ENCODE measurements at regions not wholly inside any gene's neighbourhood (a gene's known extent, or its start where the extent isn't known, plus 50 kb on each side); places are given as distances from the start of the nearest gene placed in this dataset.

DNA sequence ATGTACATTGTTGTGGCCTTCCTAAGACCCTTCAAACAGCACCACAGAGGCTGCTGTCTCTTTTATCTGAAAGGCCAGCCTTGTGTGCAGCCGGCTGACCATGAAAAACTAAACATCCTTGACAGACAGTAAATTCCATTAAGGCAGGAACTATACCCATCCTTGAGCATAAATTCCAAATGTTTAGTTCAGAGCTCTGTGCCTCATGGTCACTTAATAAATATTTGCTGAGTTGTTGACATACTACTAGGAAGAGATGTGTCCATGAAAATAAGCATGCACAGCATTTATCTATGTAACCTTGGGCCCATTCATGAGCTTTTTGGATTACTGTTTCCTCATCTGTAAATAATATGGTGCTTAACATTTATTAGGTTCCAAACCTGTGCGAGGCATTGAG is 424.8 kb downstream of the HRH4 start:
- TF ChIP-seq, protein P1, sequence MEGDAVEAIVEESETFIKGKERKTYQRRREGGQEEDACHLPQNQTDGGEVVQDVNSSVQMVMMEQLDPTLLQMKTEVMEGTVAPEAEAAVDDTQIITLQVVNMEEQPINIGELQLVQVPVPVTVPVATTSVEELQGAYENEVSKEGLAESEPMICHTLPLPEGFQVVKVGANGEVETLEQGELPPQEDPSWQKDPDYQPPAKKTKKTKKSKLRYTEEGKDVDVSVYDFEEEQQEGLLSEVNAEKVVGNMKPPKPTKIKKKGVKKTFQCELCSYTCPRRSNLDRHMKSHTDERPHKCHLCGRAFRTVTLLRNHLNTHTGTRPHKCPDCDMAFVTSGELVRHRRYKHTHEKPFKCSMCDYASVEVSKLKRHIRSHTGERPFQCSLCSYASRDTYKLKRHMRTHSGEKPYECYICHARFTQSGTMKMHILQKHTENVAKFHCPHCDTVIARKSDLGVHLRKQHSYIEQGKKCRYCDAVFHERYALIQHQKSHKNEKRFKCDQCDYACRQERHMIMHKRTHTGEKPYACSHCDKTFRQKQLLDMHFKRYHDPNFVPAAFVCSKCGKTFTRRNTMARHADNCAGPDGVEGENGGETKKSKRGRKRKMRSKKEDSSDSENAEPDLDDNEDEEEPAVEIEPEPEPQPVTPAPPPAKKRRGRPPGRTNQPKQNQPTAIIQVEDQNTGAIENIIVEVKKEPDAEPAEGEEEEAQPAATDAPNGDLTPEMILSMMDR (IDR thresholded peaks at IDR 0.05), result no peak
- TF ChIP-seq EP300 (IDR thresholded peaks at IDR 0.05), result no peak
